CD14-positive monocyte (primary cell): ENCODE measurements at regions not wholly inside any gene's neighbourhood (a gene's known extent, or its start where the extent isn't known, plus 50 kb on each side); places are given as distances from the start of the nearest gene placed in this dataset.

Source experiments
- DNase-seq, 3 donors: peaks; one replicate each; pipeline ENCODE4 v3.0.0-alpha.2; 2011 to 2022
- H2AFZ ChIP-seq: 2 replicates; pipeline ENCODE4 v1.6.0; 2012; ENCODE audit warnings: mild to moderate bottlenecking, low read depth, low read length, inconsistent platforms; ENCODE audit not compliant: insufficient read depth, poor library complexity, severe bottlenecking
- H3K27ac ChIP-seq, 2 donors: 1 replicate in 1 of 2; 2 replicates in 1 of 2; pipeline ENCODE4 v1.5.1; 2012 to 2013; ENCODE audit warnings: low read length in 2 of 2, control low read depth in 1 of 2, inconsistent platforms in 1 of 2, low read depth in 1 of 2, mild to moderate bottlenecking in 1 of 2
- H3K27me3 ChIP-seq, 2 donors: one replicate each; pipeline versions ENCODE4 v1.6.0 to v1.6.1; 2011 to 2013; ENCODE audit warnings: low read length in 2 of 2; ENCODE audit not compliant: control insufficient read depth in 2 of 2, insufficient read depth in 2 of 2
- H3K36me3 ChIP-seq, 2 donors: replicated peaks in 1 of 2; 1 replicate in 1 of 2; 2 replicates in 1 of 2; pipeline versions ENCODE4 v1.5.1 to v1.6.1; 2012 to 2013; ENCODE audit warnings: low read length in 2 of 2, control low read depth in 1 of 2, inconsistent platforms in 1 of 2, mild to moderate bottlenecking in 1 of 2; ENCODE audit not compliant: insufficient read depth in 2 of 2, control insufficient read depth in 1 of 2
- H3K4me1 ChIP-seq, 2 donors: 1 replicate in 1 of 2; 2 replicates in 1 of 2; pipeline versions ENCODE4 v1.5.1 to v1.6.1; 2012 to 2013; ENCODE audit warnings: low read length in 2 of 2, control low read depth in 1 of 2, inconsistent platforms in 1 of 2, mild to moderate bottlenecking in 1 of 2, moderate library complexity in 1 of 2; ENCODE audit not compliant: insufficient read depth in 2 of 2, control insufficient read depth in 1 of 2
- H3K4me2 ChIP-seq: replicated peaks from 2 replicates; pipeline ENCODE3; 2012; ENCODE audit warnings: low read length, moderate library complexity, mild to moderate bottlenecking; ENCODE audit not compliant: poor library complexity, severe bottlenecking; ENCODE audit errors: extremely low read depth
- H3K4me3 ChIP-seq, 3 experiments: fragments of 200-600 bp in 1 of 3; sonication (generic) in 1 of 3; replicated peaks in 1 of 3; 1 replicate in 2 of 3; 2 replicates in 1 of 3; pipeline ENCODE4 v1.5.1; 2011 to 2013; ENCODE audit warnings: low read length in 3 of 3, mild to moderate bottlenecking in 3 of 3, control low read depth in 2 of 3, low read depth in 2 of 3, inconsistent platforms in 1 of 3, moderate library complexity in 1 of 3
- H3K79me2 ChIP-seq: 2 replicates; pipeline ENCODE4 v1.6.0; 2012; ENCODE audit warnings: mild to moderate bottlenecking, control low read depth, inconsistent platforms, low read length, moderate library complexity; ENCODE audit not compliant: insufficient read depth
- H3K9ac ChIP-seq: 2 replicates; pipeline ENCODE4 v1.6.0; 2017; ENCODE audit warnings: low read length, mild to moderate bottlenecking; ENCODE audit not compliant: insufficient read depth, poor library complexity, severe bottlenecking
- H3K9me3 ChIP-seq, 2 donors: replicated peaks in 1 of 2; 1 replicate in 1 of 2; 2 replicates in 1 of 2; pipeline versions ENCODE4 v1.5.1 to v1.6.1; 2012 to 2013; ENCODE audit warnings: low read length in 2 of 2, control low read depth in 1 of 2; ENCODE audit not compliant: control insufficient read depth in 1 of 2, insufficient read depth in 1 of 2
- H4K20me1 ChIP-seq: 2 replicates; pipeline ENCODE4 v1.6.0; 2012; ENCODE audit warnings: mild to moderate bottlenecking, low read length, control low read depth, moderate library complexity; ENCODE audit not compliant: insufficient read depth
- H3K27ac Mint-ChIP-seq, 7 donors: one replicate each; pipeline ENCODE4 v1.8.0; 2020; ENCODE audit warnings: mild to moderate bottlenecking in 7 of 7, mixed read lengths in 7 of 7, moderate library complexity in 6 of 7, inconsistent platforms in 2 of 7
- H3K27me3 Mint-ChIP-seq, 3 donors: one replicate each; pipeline ENCODE4 v1.8.0; 2021 to 2022; ENCODE audit warnings: low read depth in 3 of 3, mild to moderate bottlenecking in 3 of 3, mixed read lengths in 3 of 3, moderate library complexity in 3 of 3, inconsistent platforms in 1 of 3
- H3K36me3 Mint-ChIP-seq, 2 donors: one replicate each; pipeline ENCODE4 v1.8.0; 2020; ENCODE audit warnings: mixed read lengths in 2 of 2, inconsistent platforms in 1 of 2, mild to moderate bottlenecking in 1 of 2
- H3K4me1 Mint-ChIP-seq: one replicate; pipeline ENCODE4 v1.8.0; 2020; ENCODE audit warnings: mild to moderate bottlenecking, mixed read lengths
- H3K4me3 Mint-ChIP-seq, 2 donors: one replicate each; pipeline ENCODE4 v1.8.0; 2020; ENCODE audit warnings: mild to moderate bottlenecking in 2 of 2, mixed read lengths in 2 of 2, moderate library complexity in 1 of 2
- H3K9me3 Mint-ChIP-seq, 7 donors: one replicate each; pipeline ENCODE4 v1.8.0; 2020 to 2022; ENCODE audit warnings: mixed read lengths in 7 of 7, mild to moderate bottlenecking in 6 of 7, moderate library complexity in 6 of 7, inconsistent platforms in 2 of 7
- CTCF ChIP-seq: fragments of 200-600 bp; IDR thresholded peaks from one replicate; pipeline ENCODE4 v1.8.0; 2022; ENCODE audit warnings: antibody characterized with exemption, mild to moderate bottlenecking
- WGBS: methylation state at CpG from one replicate; pipeline ENCODE4 v1.1.5; 2013; ENCODE audit warnings: missing lambda C conversion rate; ENCODE audit not compliant: insufficient coverage; 5-methylcytosine and 5-hydroxymethylcytosine counted together
- intact Hi-C, 2 donors: fragments of 100-400 bp; cut with micrococcal nuclease; formaldehyde crosslinking; loops; one replicate each; pipeline versions ENCODE4 v1.15.0 to v1.15.1; 2023

- no peaks in the 10 kb centered on the region for H3K79me2 ChIP-seq
- H2AFZ ChIP-seq, result no peak overlapping the region
- no peak overlapping the region for H3K27ac Mint-ChIP-seq
- TF ChIP-seq CTCF, result no peak
- H3K4me1 ChIP-seq, result no peaks in the 10 kb centered on the region
- H3K9me3 Mint-ChIP-seq, result peaks cover 0 to 6% (median 0%) of the 10 kb centered on the region in 7 donors
- H3K4me1 Mint-ChIP-seq, result no peaks in the 10 kb centered on the region
- H3K4me2 ChIP-seq, result no peak overlapping the region
- no peaks in the 10 kb centered on the region for H4K20me1 ChIP-seq
- H3K36me3 ChIP-seq, result no peaks in the 10 kb centered on the region
- H3K9me3 ChIP-seq, result no peaks in the 10 kb centered on the region
- no peak for DNase-seq
- H3K27ac ChIP-seq, result no peak overlapping the region
- no peaks in the 10 kb centered on the region for H3K27me3 ChIP-seq
- no peak overlapping the region for H3K4me3 Mint-ChIP-seq
- no peaks in the 10 kb centered on the region for H3K27me3 Mint-ChIP-seq
- intact Hi-C loops, result no loop called here
- no peaks in the 10 kb centered on the region for H3K36me3 Mint-ChIP-seq
- no peak overlapping the region for H3K4me3 ChIP-seq
- H3K9ac ChIP-seq, result no peak overlapping the region
These were observed 389.6 kb upstream of the TRAM1L1 start for GRCh38 chr4:117474987-117475386.

GRCh38 chr4:117477925-117478324 is 392.5 kb upstream of the TRAM1L1 start:
- Histone ChIP-seq H2AFZ (no peak overlapping the region), H3K27me3 (no peaks in the 10 kb centered on the region), H3K4me1 (no peaks in the 10 kb centered on the region), H3K36me3 (no peaks in the 10 kb centered on the region), H4K20me1 (no peaks in the 10 kb centered on the region), H3K9ac (no peak overlapping the region), H3K4me2 (no peak overlapping the region), H3K4me3 (no peak overlapping the region), H3K27ac (no peak overlapping the region), H3K9me3 (no peaks in the 10 kb centered on the region), H3K79me2 (no peaks in the 10 kb centered on the region)
- no peaks in the 10 kb centered on the region for H3K9me3 Mint-ChIP-seq
- no peaks in the 10 kb centered on the region for H3K36me3 Mint-ChIP-seq
- no peaks in the 10 kb centered on the region for H3K27me3 Mint-ChIP-seq
- no peaks in the 10 kb centered on the region for H3K4me1 Mint-ChIP-seq
- WGBS, result no CpG with 5 or more reads among the region's 2 CpGs
- TF ChIP-seq CTCF, result no peak
- intact Hi-C loops, result no loop called here
- no peak overlapping the region for H3K4me3 Mint-ChIP-seq
- DNase-seq, result no peak
- H3K27ac Mint-ChIP-seq, result no peak overlapping the region
